ENCODE measurements at regions not wholly inside any gene's neighbourhood (a gene's known extent, or its start where the extent isn't known, plus 50 kb on each side); places are given as distances from the start of the nearest gene placed in this dataset.

- TF ChIP-seq SIN3A (IDR thresholded peaks at IDR 0.05; ENCODE audit: low read depth, low read length) (no peak), PAX8 (IDR thresholded peaks at IDR 0.05) (no peak), NFYB (IDR thresholded peaks at IDR 0.05; ENCODE audit: insufficient read depth, low read depth, low read length) (no peak), RELA (IDR thresholded peaks at IDR 0.05; ENCODE audit: borderline replicate concordance, partially characterized antibody) (no peak), BHLHE40 (IDR thresholded peaks at IDR 0.05; ENCODE audit: borderline replicate concordance in 1 of 2, low read depth in 2 of 2, low read length in 1 of 2) (no peak), CHD2 (IDR thresholded peaks at IDR 0.05; ENCODE audit: borderline replicate concordance, low read depth, low read length) (no peak), POLR2AphosphoS5 (IDR thresholded peaks at IDR 0.05; ENCODE audit: low read length) (no peak), CTCF (IDR thresholded peaks at IDR 0.05 in 2 of 3, conservative IDR thresholded peaks at IDR 0.05 in 1 of 3; ENCODE audit: control insufficient read depth in 2 of 3, extremely low read depth in 1 of 3, insufficient read depth in 1 of 3, low read depth in 3 of 3, low read length in 3 of 3) (no peak), NR2C1 (IDR thresholded peaks at IDR 0.05) (no peak), CBX5 (IDR thresholded peaks at IDR 0.05; ENCODE audit: low read depth) (no peak), NRF1 (conservative IDR thresholded peaks at IDR 0.05; ENCODE audit: low read depth, low read length) (no peak), NFYA (IDR thresholded peaks at IDR 0.05; ENCODE audit: borderline replicate concordance, low read depth, low read length) (no peak)
Observed at GRCh38 chr1:103348136-103348535, 177.4 kb upstream of the RNPC3 start.
